HEK293 (cell line): ENCODE measurements at regions not wholly inside any gene's neighbourhood (a gene's known extent, or its start where the extent isn't known, plus 50 kb on each side); places are given as distances from the start of the nearest gene placed in this dataset.
"Not testable (repeated sequence)": the region's sequence is repeated elsewhere in the genome, so short reads cannot be mapped to it uniquely, and the experiment has no call there.

Experiments used
- WT1 ChIP-seq: fragments of 450-650 bp; formaldehyde crosslinking; IDR thresholded peaks from 2 replicates; pipeline ENCODE4 v1.5.1; 2016; ENCODE audit warnings: missing biosample characterization, missing genetic modification characterization
- YY1 ChIP-seq: fragments of 450-650 bp; formaldehyde crosslinking; IDR thresholded peaks from 2 replicates; pipeline ENCODE4 v1.5.1; 2018; ENCODE audit warnings: missing biosample characterization, missing genetic modification characterization
- ZBTB20 ChIP-seq: fragments of 450-650 bp; formaldehyde crosslinking; IDR thresholded peaks from 2 replicates; pipeline ENCODE4 v1.5.1; 2016; ENCODE audit warnings: missing biosample characterization, missing genetic modification characterization
- ZBTB26 ChIP-seq: fragments of 450-650 bp; formaldehyde crosslinking; optimal IDR thresholded peaks from 2 replicates; pipeline ENCODE3; 2016; ENCODE audit warnings: missing biosample characterization, mild to moderate bottlenecking, missing genetic modification characterization
- ZNF133 ChIP-seq: fragments of 450-650 bp; formaldehyde crosslinking; IDR thresholded peaks from 2 replicates; pipeline ENCODE4 v1.5.1; 2016; ENCODE audit warnings: missing biosample characterization, missing genetic modification characterization
- ZNF174 ChIP-seq: fragments of 450-650 bp; formaldehyde crosslinking; IDR thresholded peaks from 2 replicates; pipeline ENCODE4 v1.5.0; 2017; ENCODE audit warnings: missing biosample characterization, mild to moderate bottlenecking, missing genetic modification characterization
- ZNF274 ChIP-seq, 2 experiments: fragments of 200-500 bp in 1 of 2; fragments of 450-650 bp in 1 of 2; sonication (Bioruptor generic) in 1 of 2; formaldehyde crosslinking in 1 of 2; IDR thresholded peaks; 2 replicates each; pipeline versions ENCODE4 v1.5.1 to v1.6.1; 2014 to 2016; ENCODE audit warnings: borderline replicate concordance in 1 of 2, inconsistent platforms in 1 of 2, low read length in 1 of 2, missing biosample characterization in 1 of 2, missing genetic modification characterization in 1 of 2
- ZNF548 ChIP-seq: fragments of 450-650 bp; formaldehyde crosslinking; IDR thresholded peaks from 2 replicates; pipeline ENCODE4 v1.5.1; 2016; ENCODE audit warnings: missing biosample characterization, missing genetic modification characterization
- ZNF785 ChIP-seq: fragments of 450-650 bp; formaldehyde crosslinking; IDR thresholded peaks from 2 replicates; pipeline ENCODE4 v1.5.1; 2016; ENCODE audit warnings: missing biosample characterization, missing genetic modification characterization
- ZSCAN16 ChIP-seq: fragments of 450-650 bp; formaldehyde crosslinking; IDR thresholded peaks from 2 replicates; pipeline ENCODE4 v1.5.1; 2016; ENCODE audit warnings: missing biosample characterization, missing genetic modification characterization
- TF ChIP-seq, protein P1 (sequence below): fragments of 450-650 bp; formaldehyde crosslinking; IDR thresholded peaks from 2 replicates; pipeline ENCODE4 v1.5.1; 2016; ENCODE audit warnings: missing biosample characterization, missing genetic modification characterization
- TF ChIP-seq, protein P2 (sequence below): fragments of 450-650 bp; formaldehyde crosslinking; IDR thresholded peaks from 2 replicates; pipeline ENCODE4 v1.5.1; 2017; ENCODE audit warnings: missing biosample characterization, missing genetic modification characterization

DNA sequence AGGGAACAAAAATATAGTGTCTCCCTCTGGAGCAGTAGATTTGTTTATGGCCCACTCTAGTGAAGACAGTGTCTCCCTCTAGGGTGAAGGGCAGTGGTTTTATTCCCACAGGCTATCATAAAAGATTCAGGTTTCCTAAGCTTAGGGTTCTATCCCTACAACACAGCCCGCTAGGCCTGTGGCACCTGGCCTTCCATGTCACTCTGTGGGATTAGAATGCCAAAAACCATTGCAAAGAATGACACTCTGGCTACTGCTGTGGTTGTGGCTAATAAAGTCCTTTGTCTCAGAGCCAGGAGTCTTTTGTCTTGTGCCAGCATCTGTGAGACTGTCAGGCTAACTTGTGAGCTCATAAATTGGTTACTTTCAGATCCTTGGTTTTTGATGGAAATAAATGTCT lies 700.7 kb upstream of the DEFB115 start:
- TF ChIP-seq WT1; ZNF785; ZSCAN16 (tag by site-specific recombination); ZBTB26; ZNF274 (IDR thresholded peaks at IDR 0.05; ENCODE audit: low read length); ZNF274 (tag by site-specific recombination; IDR thresholded peaks at IDR 0.05; ENCODE audit: borderline replicate concordance); YY1 (tag by site-specific recombination); ZNF548 (tag by site-specific recombination); ZNF174; ZNF133 (tag by site-specific recombination); ZBTB20: not testable (repeated sequence)
- TF ChIP-seq, protein P1, sequence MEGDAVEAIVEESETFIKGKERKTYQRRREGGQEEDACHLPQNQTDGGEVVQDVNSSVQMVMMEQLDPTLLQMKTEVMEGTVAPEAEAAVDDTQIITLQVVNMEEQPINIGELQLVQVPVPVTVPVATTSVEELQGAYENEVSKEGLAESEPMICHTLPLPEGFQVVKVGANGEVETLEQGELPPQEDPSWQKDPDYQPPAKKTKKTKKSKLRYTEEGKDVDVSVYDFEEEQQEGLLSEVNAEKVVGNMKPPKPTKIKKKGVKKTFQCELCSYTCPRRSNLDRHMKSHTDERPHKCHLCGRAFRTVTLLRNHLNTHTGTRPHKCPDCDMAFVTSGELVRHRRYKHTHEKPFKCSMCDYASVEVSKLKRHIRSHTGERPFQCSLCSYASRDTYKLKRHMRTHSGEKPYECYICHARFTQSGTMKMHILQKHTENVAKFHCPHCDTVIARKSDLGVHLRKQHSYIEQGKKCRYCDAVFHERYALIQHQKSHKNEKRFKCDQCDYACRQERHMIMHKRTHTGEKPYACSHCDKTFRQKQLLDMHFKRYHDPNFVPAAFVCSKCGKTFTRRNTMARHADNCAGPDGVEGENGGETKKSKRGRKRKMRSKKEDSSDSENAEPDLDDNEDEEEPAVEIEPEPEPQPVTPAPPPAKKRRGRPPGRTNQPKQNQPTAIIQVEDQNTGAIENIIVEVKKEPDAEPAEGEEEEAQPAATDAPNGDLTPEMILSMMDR (tag by site-specific recombination), result not testable (repeated sequence)
- TF ChIP-seq, protein P2, sequence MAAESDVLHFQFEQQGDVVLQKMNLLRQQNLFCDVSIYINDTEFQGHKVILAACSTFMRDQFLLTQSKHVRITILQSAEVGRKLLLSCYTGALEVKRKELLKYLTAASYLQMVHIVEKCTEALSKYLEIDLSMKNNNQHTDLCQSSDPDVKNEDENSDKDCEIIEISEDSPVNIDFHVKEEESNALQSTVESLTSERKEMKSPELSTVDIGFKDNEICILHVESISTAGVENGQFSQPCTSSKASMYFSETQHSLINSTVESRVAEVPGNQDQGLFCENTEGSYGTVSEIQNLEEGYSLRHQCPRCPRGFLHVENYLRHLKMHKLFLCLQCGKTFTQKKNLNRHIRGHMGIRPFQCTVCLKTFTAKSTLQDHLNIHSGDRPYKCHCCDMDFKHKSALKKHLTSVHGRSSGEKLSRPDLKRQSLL (tag by site-specific recombination), result not testable (repeated sequence)
